Stimulated activated naive CD8-positive, alpha-beta T cell treated with anti-CD3 and anti-CD28 coated beads, Interleukin-15, Interleukin-2, amounts not matched to agents 100 ng/mL and 50 ng/mL, for 24 hours (primary cell): ENCODE measurements at regions not wholly inside any gene's neighbourhood (a gene's known extent, or its start where the extent isn't known, plus 50 kb on each side); places are given as distances from the start of the nearest gene placed in this dataset.
"Not testable (repeated sequence)": the region's sequence is repeated elsewhere in the genome, so short reads cannot be mapped to it uniquely, and the experiment has no call there.

Experiments used
- H3K27ac Mint-ChIP-seq: one replicate; pipeline ENCODE4 v1.8.0; 2021; ENCODE audit warnings: mild to moderate bottlenecking, mixed read lengths
- H3K27me3 Mint-ChIP-seq: one replicate; pipeline ENCODE4 v1.8.0; 2021; ENCODE audit warnings: mixed read lengths
- H3K36me3 Mint-ChIP-seq: one replicate; pipeline ENCODE4 v1.8.0; 2021; ENCODE audit warnings: low read depth, mixed read lengths
- H3K4me1 Mint-ChIP-seq: one replicate; pipeline ENCODE4 v1.8.0; 2021; ENCODE audit warnings: low read depth, mixed read lengths
- H3K4me3 Mint-ChIP-seq: one replicate; pipeline ENCODE4 v1.8.0; 2021; ENCODE audit warnings: mild to moderate bottlenecking, mixed read lengths
- H3K9me3 Mint-ChIP-seq: one replicate; pipeline ENCODE4 v1.8.0; 2021; ENCODE audit warnings: mixed read lengths

- Mint-ChIP-seq H3K4me1 (no peaks in the 10 kb centered on the region), H3K27ac (no peak overlapping the region), H3K4me3 (no peak overlapping the region), H3K9me3 (no peaks in the 10 kb centered on the region), H3K36me3 (no peaks in the 10 kb centered on the region), H3K27me3 (no peaks in the 10 kb centered on the region)
These were observed 448.0 kb downstream of the KCNT2 start for GRCh38 chr1:196160066-196160795.

DNA sequence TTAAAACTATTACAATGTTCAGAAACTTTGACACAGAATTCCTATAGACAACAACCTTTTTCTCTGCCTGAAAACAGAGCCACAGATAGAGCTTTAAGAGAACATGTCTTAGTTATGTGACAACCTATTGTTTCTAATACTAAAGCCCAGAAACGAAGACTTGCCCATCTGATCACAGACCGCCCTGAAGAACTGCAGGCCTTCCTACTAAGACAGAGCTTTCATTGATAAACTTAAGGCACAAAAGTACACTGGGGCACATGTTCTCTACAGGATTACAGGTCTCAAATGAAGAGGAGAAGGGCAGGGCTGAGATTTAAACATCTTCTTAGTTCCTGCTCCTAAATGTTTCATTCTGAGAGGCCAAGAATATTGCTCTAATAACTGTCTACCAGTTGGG, 452.7 kb downstream of the KCNT2 start:
- Mint-ChIP-seq H3K9me3 (no peaks in the 10 kb centered on the region), H3K4me1 (no peaks in the 10 kb centered on the region), H3K27ac (no peak overlapping the region), H3K27me3 (no peaks in the 10 kb centered on the region), H3K36me3 (no peaks in the 10 kb centered on the region), H3K4me3 (no peak overlapping the region)

DNA sequence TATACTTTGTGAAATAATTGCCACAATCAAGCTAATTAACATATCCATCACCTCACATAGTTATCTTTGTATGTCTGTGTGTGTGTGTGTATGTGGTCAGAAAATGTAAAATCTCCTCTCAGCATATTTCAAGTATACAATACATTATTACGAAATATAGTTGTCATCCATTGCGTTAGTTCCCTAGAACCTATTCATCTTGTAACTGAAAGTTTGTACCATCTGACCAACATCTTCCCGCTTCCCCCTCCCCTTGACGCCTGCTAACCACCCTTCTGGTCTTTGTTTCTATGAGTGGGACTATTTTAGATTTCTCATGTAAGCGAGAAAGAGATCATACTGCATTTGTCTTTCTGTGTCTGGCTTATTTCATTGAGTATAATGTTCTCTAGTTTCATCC, 455.3 kb downstream of the KCNT2 start:
- H3K9me3 Mint-ChIP-seq, result no peaks in the 10 kb centered on the region
- H3K27ac Mint-ChIP-seq, result no peak overlapping the region
- no peaks in the 10 kb centered on the region for H3K36me3 Mint-ChIP-seq
- H3K27me3 Mint-ChIP-seq, result no peaks in the 10 kb centered on the region
- H3K4me3 Mint-ChIP-seq, result no peak overlapping the region
- H3K4me1 Mint-ChIP-seq, result no peaks in the 10 kb centered on the region

DNA sequence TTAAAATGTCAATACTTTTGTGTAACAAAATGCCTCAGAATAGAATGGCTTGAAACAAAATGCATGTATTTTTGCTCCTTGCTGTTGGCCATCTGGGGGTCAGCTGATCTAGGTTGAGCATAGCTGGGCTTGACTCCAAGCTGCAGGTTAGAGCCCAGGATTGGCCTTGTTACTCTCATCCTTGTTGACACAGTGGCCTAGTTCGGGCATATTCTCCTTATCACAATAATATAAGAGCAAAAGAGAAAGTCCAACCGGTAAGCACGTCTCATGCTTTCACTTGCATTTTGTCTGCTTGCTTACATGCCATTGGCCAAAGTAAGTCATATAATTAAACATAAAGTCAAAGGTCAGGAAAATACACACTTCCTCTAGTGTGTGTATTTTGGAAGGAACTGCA, 456.2 kb downstream of the KCNT2 start:
- Mint-ChIP-seq H3K27me3 (no peaks in the 10 kb centered on the region), H3K4me3 (no peak overlapping the region), H3K27ac (no peak overlapping the region), H3K36me3 (no peaks in the 10 kb centered on the region), H3K9me3 (no peaks in the 10 kb centered on the region), H3K4me1 (no peaks in the 10 kb centered on the region)

DNA sequence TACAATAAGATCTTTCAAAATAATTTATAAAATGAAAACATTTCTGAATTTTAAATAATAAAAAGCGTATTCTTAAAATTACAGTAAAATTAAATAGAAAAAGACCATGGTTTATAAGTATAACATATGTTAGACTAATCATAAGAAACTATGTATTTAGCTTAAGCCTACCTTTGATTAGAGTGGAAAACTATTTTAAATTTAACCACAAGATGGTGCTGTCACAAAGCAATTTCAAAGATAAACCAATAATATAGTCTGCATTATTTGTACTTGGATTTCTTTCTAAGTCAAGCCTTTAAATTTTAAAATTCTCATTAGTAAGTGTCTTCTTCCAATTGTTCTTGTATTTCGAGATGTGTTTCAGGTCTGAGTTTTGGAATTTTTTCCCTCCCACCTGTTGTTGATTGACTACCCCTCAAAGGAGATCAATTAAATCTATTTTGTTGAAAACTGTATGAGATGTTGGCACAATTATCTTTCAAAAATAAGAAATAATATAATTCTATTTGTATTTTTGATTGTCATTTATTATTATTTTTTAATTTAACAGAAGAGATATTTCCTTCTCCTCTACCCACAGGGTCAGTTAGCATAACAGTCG, 459.8 kb downstream of the KCNT2 start:
- no peaks in the 10 kb centered on the region for H3K4me1 Mint-ChIP-seq
- no peaks in the 10 kb centered on the region for H3K9me3 Mint-ChIP-seq
- no peak overlapping the region for H3K4me3 Mint-ChIP-seq
- H3K27me3 Mint-ChIP-seq, result no peaks in the 10 kb centered on the region
- H3K27ac Mint-ChIP-seq, result no peak overlapping the region
- H3K36me3 Mint-ChIP-seq, result no peaks in the 10 kb centered on the region

DNA sequence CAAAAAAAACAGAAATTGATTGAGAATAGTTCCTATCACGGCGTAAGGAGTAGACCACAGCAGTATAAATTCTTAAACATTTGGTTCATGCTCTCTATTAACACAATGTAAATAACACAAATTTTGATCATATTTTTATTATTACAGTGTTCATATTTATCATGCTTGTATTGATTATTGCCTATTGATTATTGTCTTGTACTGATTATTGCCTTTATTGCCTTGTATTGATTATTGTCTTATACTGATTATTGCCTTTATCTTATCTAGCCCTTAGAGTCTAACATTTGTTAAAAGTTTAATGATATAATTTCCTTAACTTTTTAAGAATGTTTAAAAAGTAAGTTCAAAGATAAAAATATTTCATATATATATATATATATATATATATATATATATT, 460.7 kb downstream of the KCNT2 start:
- Mint-ChIP-seq H3K4me3 (no peak overlapping the region), H3K27me3 (no peaks in the 10 kb centered on the region)

GRCh38 chr1:196145151-196145550, 463.1 kb downstream of the KCNT2 start:
- H3K27ac Mint-ChIP-seq, H3K4me3 Mint-ChIP-seq, H3K4me1 Mint-ChIP-seq, H3K27me3 Mint-ChIP-seq, H3K9me3 Mint-ChIP-seq, H3K36me3 Mint-ChIP-seq: not testable (repeated sequence)

More for the DNA sequence above, 460.7 kb downstream of the KCNT2 start:
- no peaks in the 10 kb centered on the region for H3K36me3 Mint-ChIP-seq
- no peak overlapping the region for H3K27ac Mint-ChIP-seq
- H3K9me3 Mint-ChIP-seq, result no peaks in the 10 kb centered on the region
- no peaks in the 10 kb centered on the region for H3K4me1 Mint-ChIP-seq

DNA sequence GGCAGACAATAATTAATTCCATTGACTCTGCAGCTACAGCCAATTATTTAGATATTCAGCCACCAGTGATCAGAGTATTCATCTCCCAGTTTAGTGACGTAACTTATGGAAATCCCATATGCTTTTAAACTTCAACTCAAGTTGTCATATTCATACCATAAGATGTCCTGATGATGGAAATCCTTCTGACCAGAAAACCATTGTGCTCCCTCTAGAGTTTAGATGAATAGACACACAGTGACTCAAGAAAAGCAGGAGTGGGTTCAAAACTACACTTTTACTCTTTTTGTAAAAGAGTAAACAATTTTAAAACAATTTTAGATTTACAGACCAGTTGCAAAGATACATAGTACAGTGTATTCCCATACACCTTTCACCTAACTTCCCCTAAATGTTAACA, 463.7 kb downstream of the KCNT2 start:
- H3K4me3 Mint-ChIP-seq, result no peak overlapping the region
- no peaks in the 10 kb centered on the region for H3K27me3 Mint-ChIP-seq
- no peaks in the 10 kb centered on the region for H3K36me3 Mint-ChIP-seq
- H3K27ac Mint-ChIP-seq, result no peak overlapping the region
- no peaks in the 10 kb centered on the region for H3K4me1 Mint-ChIP-seq
- H3K9me3 Mint-ChIP-seq, result no peaks in the 10 kb centered on the region

DNA sequence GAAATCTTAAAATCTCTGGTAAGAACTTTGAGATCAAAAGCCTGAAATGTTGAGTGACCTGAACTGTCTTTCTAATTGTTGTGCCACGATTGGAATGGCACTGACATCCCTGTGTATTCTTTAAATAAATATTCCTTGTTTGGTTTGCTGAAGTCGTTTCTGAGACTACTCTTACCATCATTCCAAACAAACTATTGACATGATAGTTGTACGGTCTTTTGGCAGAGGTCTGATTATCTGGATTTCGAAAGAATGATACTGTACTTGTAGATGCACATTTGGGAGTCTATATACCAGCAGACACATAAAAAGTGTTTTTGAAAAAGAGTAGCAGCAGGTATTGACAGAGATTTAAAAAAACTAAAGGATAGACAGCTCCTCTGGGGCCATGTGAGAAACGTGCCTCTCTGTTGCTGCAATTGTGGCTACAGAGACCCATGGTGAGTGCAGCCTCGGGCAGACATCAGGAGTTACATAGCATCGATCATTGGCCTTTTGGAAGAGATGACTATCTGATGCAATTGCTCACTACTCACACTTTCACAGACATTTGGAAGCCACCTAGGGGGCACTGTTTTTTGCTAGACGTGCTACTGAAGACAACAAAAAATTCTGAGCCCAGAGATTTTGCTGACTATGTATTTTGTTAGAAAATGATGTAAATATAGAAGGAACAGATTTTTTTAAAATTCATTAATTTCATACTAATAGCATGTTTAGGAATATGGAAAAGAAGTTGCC, 464.5 kb downstream of the KCNT2 start:
- no peak overlapping the region for H3K4me3 Mint-ChIP-seq
- H3K9me3 Mint-ChIP-seq, result no peaks in the 10 kb centered on the region
- H3K36me3 Mint-ChIP-seq, result no peaks in the 10 kb centered on the region
- no peaks in the 10 kb centered on the region for H3K4me1 Mint-ChIP-seq
- H3K27ac Mint-ChIP-seq, result no peak overlapping the region
- no peaks in the 10 kb centered on the region for H3K27me3 Mint-ChIP-seq

GRCh38 chr1:196142111-196142640, 466.1 kb downstream of the KCNT2 start:
- Mint-ChIP-seq H3K4me1 (no peaks in the 10 kb centered on the region), H3K4me3 (no peak overlapping the region), H3K36me3 (no peaks in the 10 kb centered on the region), H3K9me3 (no peaks in the 10 kb centered on the region), H3K27ac (no peak overlapping the region), H3K27me3 (no peaks in the 10 kb centered on the region)

DNA sequence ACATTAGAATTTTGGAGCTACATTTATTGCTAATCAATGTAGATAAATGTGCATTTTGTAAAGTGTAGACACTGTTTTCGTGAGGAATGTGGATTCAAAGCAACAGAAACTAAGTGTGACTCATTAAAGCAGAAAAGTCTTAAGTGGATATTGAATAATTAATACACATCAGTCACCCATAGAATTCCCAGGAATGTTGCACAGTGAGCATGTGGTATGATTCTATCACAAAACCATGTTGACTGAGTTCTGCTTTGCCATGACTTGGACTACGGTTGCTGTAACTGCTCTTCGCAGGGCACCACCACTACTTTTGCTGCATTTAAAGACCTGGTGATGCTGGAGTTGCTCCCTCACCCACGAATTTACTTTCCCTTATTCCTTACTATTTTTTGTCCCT, 471.8 kb downstream of the KCNT2 start:
- no peak overlapping the region for H3K4me3 Mint-ChIP-seq
- no peaks in the 10 kb centered on the region for H3K9me3 Mint-ChIP-seq
- no peaks in the 10 kb centered on the region for H3K4me1 Mint-ChIP-seq
- no peaks in the 10 kb centered on the region for H3K36me3 Mint-ChIP-seq
- H3K27me3 Mint-ChIP-seq, result no peaks in the 10 kb centered on the region
- no peak overlapping the region for H3K27ac Mint-ChIP-seq

DNA sequence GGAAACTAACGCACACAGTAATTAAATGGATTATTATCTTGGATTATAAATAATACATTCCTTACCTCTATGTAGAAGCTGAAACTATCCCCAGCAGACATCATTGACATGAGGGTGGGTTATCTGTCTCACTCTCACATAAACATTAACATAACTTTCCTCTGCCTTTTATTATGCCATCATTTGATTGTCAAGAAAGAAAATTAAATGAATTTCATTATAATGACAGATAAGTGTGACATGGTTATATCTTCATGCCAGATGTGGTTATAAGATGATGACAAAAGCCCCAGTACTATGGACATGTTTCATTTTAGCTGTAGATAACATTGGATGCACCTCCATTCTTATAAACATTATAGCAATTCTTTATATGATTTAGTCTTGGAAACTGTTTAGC, 476.5 kb downstream of the KCNT2 start:
- Mint-ChIP-seq H3K27ac (no peak overlapping the region), H3K36me3 (no peaks in the 10 kb centered on the region), H3K4me1 (no peaks in the 10 kb centered on the region), H3K27me3 (no peaks in the 10 kb centered on the region), H3K9me3 (no peaks in the 10 kb centered on the region), H3K4me3 (no peak overlapping the region)

- H3K27ac Mint-ChIP-seq, result no peak overlapping the region
- no peaks in the 10 kb centered on the region for H3K36me3 Mint-ChIP-seq
- H3K9me3 Mint-ChIP-seq, result no peaks in the 10 kb centered on the region
- H3K4me1 Mint-ChIP-seq, result no peaks in the 10 kb centered on the region
- H3K27me3 Mint-ChIP-seq, result no peaks in the 10 kb centered on the region
- H3K4me3 Mint-ChIP-seq, result no peak overlapping the region
These were observed 479.4 kb downstream of the KCNT2 start for GRCh38 chr1:196128835-196129234.

DNA sequence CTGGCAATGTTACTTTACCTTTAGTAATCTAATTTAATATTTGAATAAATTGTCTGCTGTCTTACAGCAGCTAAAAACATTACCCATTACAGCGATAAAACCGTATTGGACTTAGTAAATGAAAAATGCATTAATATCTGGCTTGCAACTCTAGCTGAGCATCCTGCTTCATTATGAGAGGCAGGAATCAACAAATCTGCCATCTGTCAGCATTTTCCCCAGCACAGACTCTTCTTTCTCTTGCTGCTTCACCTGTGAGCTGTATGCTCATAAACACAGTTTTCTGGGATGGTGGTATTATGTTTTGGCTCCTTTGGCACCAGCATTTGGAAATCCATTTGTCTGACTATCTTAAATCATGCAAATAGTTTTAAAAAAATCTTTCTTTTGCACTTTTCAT, 487.1 kb downstream of the KCNT2 start:
- no peaks in the 10 kb centered on the region for H3K27me3 Mint-ChIP-seq
- no peak overlapping the region for H3K27ac Mint-ChIP-seq
- no peaks in the 10 kb centered on the region for H3K9me3 Mint-ChIP-seq
- no peak overlapping the region for H3K4me3 Mint-ChIP-seq
- H3K36me3 Mint-ChIP-seq, result no peaks in the 10 kb centered on the region
- H3K4me1 Mint-ChIP-seq, result no peaks in the 10 kb centered on the region

- H3K36me3 Mint-ChIP-seq, result no peaks in the 10 kb centered on the region
- H3K9me3 Mint-ChIP-seq, result no peaks in the 10 kb centered on the region
- no peak overlapping the region for H3K27ac Mint-ChIP-seq
- H3K4me1 Mint-ChIP-seq, result no peaks in the 10 kb centered on the region
- no peak overlapping the region for H3K4me3 Mint-ChIP-seq
- H3K27me3 Mint-ChIP-seq, result no peaks in the 10 kb centered on the region
These were observed 492.6 kb downstream of the KCNT2 start for GRCh38 chr1:196115646-196116045.
